NCI-H2227 (cell line): ENCODE measurements at regions not wholly inside any gene's neighbourhood (a gene's known extent, or its start where the extent isn't known, plus 50 kb on each side); places are given as distances from the start of the nearest gene placed in this dataset.

Experiments used
- DNase-seq: peaks from one replicate; lab custom pipeline; 2025; ENCODE audit not compliant: unreplicated experiment; lab: John Stamatoyannopoulos, UW

GRCh38 chr10:111435871-111436270 is 359.0 kb downstream of the ADRA2A start:
- DNase-seq: no peak

- DNase-seq: no peak
These were observed 362.4 kb downstream of the ADRA2A start for GRCh38 chr10:111439034-111439842.

- DNase-seq: no peak
These were observed 363.7 kb downstream of the ADRA2A start for GRCh38 chr10:111440501-111440900.

GRCh38 chr10:111445667-111446066 is 368.8 kb downstream of the ADRA2A start:
- no peak for DNase-seq

- no peak for DNase-seq
These were observed 370.1 kb downstream of the ADRA2A start for GRCh38 chr10:111446966-111447365.

- DNase-seq: no peak
These were observed 375.3 kb downstream of the ADRA2A start for GRCh38 chr10:111452153-111452552.

- no peak for DNase-seq
These were observed 379.1 kb downstream of the ADRA2A start for GRCh38 chr10:111455776-111456426.

- DNase-seq: no peak
These were observed 381.4 kb downstream of the ADRA2A start for GRCh38 chr10:111458256-111458655.

GRCh38 chr10:111459967-111460366 is 383.1 kb downstream of the ADRA2A start:
- DNase-seq: no peak

- DNase-seq: no peak
These were observed 395.6 kb downstream of the ADRA2A start for GRCh38 chr10:111472445-111472844.

- DNase-seq: no peak
These were observed 396.5 kb downstream of the ADRA2A start for GRCh38 chr10:111473361-111473760.

- DNase-seq: no peak
These were observed 398.0 kb downstream of the ADRA2A start for GRCh38 chr10:111474786-111475185.

- no peak for DNase-seq
These were observed 398.9 kb downstream of the ADRA2A start for GRCh38 chr10:111475720-111476119.

GRCh38 chr10:111478651-111479050 is 401.8 kb downstream of the ADRA2A start:
- no peak for DNase-seq

- no peak for DNase-seq
These were observed 403.1 kb downstream of the ADRA2A start for GRCh38 chr10:111479966-111480365.

- no peak for DNase-seq
These were observed 404.5 kb downstream of the ADRA2A start for GRCh38 chr10:111481261-111481826.

GRCh38 chr10:111481866-111482265 is 405.0 kb downstream of the ADRA2A start:
- no peak for DNase-seq

- no peak for DNase-seq
These were observed 405.9 kb downstream of the ADRA2A start for GRCh38 chr10:111482621-111483216.

GRCh38 chr10:111485767-111486166 is 408.9 kb downstream of the ADRA2A start:
- DNase-seq: no peak

- DNase-seq: no peak
These were observed 409.5 kb downstream of the ADRA2A start for GRCh38 chr10:111486346-111486745.

- DNase-seq: no peak
These were observed 411.8 kb downstream of the ADRA2A start for GRCh38 chr10:111488668-111489067.

- no peak for DNase-seq
These were observed 414.3 kb downstream of the ADRA2A start for GRCh38 chr10:111491154-111491553.
